Hippocampal formation (tissue), 2 donors: ENCODE measurements at regions not wholly inside any gene's neighbourhood (a gene's known extent, or its start where the extent isn't known, plus 50 kb on each side); places are given as distances from the start of the nearest gene placed in this dataset.

Experiments
- DNase-seq, 2 donors: peaks; one replicate each; lab custom pipeline; 2025; lab: John Stamatoyannopoulos, UW

GRCh38 chr7:110144599-110144998, 946.3 kb upstream of the LRRN3 start:
- no peak for DNase-seq

DNA sequence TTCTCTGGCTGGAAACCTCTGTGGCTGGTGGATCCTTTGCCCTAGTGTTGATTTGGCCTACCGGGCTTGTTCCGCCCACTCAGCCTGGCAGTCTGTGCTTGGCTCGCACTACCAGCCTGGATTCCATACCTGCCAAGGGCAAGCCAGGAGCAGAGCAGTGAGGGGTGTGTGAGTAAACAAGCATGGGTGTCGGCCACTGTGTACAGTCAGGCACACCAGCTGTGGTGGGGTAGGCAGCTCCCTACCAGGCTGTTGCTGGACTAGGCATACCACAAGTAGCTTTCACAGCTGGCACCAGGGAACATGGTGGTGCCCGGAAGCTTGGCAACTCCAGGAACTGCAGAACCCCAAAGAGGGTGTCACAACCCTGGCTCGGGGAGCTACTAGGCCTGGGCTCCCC, 942.9 kb upstream of the LRRN3 start:
- no peak for DNase-seq

DNA sequence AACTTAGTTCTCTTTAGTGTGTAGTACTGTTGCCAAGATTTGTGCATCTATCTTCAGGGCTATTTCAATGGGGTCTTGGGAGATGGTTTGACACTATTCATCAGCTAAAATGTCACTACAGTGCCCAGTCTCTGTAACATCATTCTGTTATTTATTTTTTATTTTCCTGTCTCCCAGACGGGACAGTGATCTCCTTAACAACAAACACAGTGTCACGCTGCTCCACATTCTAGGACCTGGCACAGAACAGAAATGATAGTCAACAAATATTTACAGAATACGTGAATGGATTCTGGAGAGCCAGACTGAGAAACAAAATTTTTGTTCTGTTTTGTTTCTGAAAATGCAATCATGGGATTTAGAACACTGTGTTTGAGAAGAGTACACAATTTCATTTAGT, 937.7 kb upstream of the LRRN3 start:
- no peak for DNase-seq

- DNase-seq, result no peak
Observed at GRCh38 chr7:110156511-110156910, 934.4 kb upstream of the LRRN3 start.

- DNase-seq, result no peak
Observed at GRCh38 chr7:110157631-110158362, 933.1 kb upstream of the LRRN3 start.

DNA sequence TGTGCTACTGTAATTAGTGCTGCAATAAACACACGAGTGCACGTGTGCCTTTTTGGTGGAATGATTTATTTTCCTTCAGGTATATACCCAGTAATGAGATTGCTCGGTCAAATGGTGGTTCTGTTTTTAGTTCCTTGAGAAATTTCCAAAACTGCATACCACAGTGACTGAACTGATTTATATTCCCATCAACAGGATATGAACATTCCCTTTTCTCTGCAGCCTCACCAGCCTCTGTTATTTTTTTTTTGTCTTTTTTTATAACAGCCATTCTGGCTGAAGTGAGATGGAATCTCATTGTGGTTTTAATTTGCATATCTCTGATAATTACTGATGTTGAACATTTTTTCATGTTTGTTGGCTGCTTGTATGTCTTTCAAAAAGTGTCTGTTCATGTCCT, 922.9 kb upstream of the LRRN3 start:
- DNase-seq, result no peak

DNA sequence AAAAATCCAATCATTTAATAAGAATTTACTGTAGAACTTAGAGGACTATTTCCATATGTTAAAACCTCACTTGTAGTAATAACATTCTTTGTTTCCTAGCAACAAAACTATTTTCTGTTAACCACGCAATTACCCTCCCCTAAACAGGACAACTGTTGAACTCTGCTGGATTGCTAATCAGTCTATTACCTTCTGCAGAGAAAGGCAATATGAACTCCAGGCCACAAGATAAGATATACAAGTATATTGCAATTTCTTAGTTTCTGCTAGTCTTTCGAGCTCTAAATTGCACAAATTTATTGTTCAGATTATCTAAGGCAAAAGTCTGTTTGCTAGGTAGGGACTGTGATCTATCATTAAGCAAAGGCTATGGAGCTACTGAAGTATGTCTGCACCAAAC, 920.1 kb upstream of the LRRN3 start:
- DNase-seq, result no peak

- DNase-seq, result no peak
Observed at GRCh38 chr7:110177463-110177862, 913.5 kb upstream of the LRRN3 start.

- no peak for DNase-seq
Observed at GRCh38 chr7:110179037-110179436, 911.9 kb upstream of the LRRN3 start.

GRCh38 chr7:110181768-110182167, 909.2 kb upstream of the LRRN3 start:
- no peak for DNase-seq

DNA sequence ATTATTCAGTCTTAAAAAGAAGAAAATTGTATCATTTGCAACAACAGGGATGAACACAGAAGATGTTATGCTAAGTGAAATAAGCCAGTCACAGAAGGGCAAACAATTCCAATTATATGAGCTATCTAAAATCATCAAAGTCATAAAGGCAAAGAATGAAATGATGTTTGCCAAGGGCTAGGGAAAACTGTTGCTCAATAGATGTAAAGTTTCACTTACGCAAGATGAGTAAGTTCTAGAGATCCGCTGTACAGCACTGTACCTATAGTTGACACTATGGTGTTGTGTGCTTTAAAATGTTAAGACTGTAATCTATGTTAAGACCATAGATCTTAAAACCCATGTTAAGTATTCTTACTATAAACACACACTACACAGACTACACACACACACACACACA, 904.6 kb upstream of the LRRN3 start:
- no peak for DNase-seq

DNA sequence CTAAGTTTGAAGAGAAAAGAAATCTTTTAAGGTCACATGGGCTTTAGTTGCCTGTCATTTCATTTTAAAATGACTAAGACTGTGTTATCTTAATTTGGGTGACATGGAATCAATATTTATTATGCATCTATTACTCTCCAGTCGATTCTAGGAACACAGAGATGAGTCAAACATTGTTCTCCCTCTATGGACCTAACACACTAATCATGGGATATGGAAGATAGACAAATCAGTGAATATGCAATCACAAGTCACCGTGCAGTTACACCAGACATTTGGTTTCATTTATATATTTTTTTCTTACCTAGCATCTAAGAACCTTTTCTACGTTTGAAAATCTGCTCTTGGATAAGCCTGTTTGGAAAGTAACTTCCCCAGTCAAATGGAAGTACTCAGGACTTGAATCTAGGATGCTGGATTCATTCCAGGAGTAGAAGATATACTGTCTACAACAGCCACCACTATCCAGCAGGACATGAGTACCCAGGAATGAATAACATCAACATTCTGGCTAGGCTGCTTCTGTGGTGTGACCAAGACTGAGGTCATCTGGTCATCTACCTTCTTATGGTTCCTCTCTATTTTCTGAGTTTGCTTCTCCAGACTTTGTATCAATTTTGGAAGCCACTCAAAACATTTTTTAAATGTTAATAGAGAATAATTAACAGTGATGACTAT, 902.9 kb upstream of the LRRN3 start:
- DNase-seq, result no peak

DNA sequence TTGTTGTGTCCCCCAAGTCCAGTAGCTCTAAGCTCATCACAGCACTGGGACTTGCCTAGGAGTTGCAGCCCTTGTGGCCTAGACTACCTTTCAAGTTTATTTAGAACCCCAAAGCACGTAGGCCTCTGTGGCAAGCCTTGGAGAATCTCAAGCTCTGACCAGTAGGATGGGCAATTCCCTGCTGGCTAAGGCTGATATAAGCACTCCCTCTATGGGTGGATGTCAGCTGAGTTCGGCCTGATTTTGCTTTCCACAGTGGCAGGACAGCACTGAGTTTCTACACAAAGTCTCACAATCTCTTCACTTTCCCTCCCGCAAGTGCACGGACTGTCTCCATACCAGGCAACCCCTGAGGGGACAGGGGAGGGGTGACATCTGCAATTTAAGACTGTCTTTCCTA, 886.4 kb upstream of the LRRN3 start:
- no peak for DNase-seq

DNA sequence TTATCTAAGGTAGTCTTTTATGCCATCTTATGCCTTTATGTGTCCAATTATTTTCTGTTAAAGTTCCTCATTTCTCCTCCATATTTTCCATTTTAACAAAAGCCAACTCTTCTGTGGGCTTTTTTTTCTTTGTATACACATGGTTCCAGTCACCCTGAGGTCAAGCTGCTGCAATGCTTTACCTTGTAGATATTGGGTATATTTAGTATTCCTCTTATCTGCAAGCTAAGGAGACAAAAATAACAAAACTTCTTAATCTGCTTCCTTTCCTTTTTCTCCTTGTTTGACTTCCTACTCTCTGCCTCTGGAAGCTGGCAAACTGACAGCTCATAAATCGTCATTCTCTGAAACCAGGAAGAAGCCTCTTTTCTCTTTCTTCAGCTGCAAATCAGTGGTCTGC, 885.0 kb upstream of the LRRN3 start:
- DNase-seq, result no peak

- DNase-seq, result no peak
Observed at GRCh38 chr7:110209884-110210283, 881.0 kb upstream of the LRRN3 start.

- DNase-seq, result no peak
Observed at GRCh38 chr7:110210941-110211608, 879.9 kb upstream of the LRRN3 start.

DNA sequence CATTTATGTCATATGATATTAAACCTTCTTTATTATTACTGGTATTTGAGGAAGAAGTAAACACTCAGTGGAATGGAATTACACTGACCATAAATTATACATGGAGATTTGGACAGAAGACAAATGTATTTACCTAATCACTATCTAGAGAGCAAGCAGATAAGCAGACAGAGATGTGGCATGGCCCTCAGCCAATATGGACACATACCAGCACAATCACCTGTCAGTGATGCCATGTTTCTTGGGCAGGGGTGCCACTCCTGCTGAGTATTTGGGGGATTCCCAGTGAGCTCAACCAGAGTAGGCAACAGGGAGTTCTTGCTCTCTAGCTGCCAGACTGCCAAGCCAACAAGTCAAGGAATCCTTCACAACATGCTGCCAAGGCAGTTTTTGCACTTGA, 866.3 kb upstream of the LRRN3 start:
- DNase-seq, result no peak

DNA sequence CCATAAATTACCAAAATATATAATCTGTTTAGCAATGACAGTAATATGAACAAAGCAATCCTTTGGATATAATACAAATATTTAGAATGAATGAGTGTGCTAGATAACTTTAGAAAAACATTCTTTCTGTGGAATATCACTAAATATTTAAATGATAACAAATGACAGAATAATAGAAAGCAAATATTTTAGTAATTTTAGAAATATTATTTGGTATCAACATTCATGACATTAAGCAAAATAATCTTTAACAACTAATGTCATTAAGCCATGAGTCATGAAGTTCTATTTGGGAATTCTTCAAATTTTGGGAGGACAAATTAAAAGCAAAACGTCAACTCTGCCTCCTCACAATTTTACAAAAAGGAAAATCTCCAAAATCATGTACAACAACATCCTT, 844.8 kb upstream of the LRRN3 start:
- DNase-seq, result no peak

DNA sequence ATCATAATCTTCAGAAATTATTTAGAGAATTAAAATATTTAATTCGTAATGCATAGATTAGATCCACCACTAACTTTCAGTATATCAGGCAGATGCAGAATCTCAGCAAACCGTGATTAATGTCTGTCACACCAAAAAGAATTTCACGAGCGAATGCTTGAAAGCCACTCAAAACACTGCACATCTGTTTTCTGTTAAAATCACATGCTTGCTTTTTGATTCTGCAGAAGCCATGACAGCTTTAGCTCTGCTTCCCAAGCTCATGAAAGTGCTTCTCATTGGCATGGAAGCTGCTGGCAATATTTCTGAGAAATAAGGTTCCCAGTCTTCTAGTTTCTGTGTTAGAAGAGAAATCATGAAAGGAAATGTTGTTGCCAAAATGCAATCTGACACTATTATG, 837.8 kb upstream of the LRRN3 start:
- no peak for DNase-seq

DNA sequence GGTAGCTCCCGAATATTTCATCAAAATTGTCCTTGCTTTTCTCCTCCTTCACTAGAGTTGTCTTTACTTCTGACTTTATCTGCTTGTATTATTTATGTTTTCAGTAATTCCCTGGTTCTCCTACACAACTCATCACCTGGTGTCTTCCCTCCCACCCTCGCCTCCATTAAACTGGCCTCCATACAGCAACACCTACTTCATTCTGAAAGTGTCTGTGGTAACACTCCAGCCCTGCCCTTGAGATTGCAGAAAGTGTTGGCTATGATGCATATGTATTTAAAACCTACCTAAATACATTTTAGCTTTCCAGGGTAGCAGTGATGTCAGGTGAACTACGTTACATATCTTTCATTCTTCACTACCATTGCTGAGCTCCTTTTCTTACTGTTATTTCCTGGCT, 833.3 kb upstream of the LRRN3 start:
- DNase-seq, result no peak

- DNase-seq, result no peak
Observed at GRCh38 chr7:110262251-110262650, 828.7 kb upstream of the LRRN3 start.

DNA sequence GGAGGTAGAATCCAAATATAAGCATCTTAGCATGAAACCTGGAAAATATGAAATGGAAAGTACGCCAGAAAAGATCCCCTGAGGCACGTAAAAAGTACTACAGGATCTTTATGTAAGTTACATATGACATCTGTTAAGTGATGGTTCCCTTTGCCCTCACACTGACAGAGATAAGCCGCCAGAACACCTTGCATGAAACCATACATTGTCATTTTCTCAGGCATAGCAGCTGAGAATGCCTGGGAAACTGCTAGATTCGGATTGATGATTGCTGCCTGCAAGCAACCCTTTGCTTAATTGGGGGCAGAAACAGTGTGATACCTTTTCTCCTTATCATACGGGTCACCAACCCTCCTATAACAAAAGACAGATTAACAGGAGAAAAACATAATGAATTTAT, 826.6 kb upstream of the LRRN3 start:
- DNase-seq, result no peak

GRCh38 chr7:110281362-110281761, 809.6 kb upstream of the LRRN3 start:
- DNase-seq, result no peak
